OCI-LY7 (cell line): ENCODE measurements at regions not wholly inside any gene's neighbourhood (a gene's known extent, or its start where the extent isn't known, plus 50 kb on each side); places are given as distances from the start of the nearest gene placed in this dataset.

Experiments used
- BruUV-seq: library from RNA; stranded (reverse); fragments of 400-500 nt; replicated peaks from 2 replicates; lab custom pipeline; 2021; lab: Mats Ljungman, UMichigan
- CTCF ChIA-PET: fragments of 300-600 bp; sonication (Branson Sonifier 250); formaldehyde crosslinking; loops from one replicate; lab custom pipeline; 2022; ENCODE audit warnings: antibody characterized with exemption; ENCODE audit not compliant: unreplicated experiment; lab: Charles Lee
- POLR2A ChIA-PET: fragments of 300-600 bp; sonication (Branson Sonifier 250); formaldehyde crosslinking; loops from one replicate; lab custom pipeline; 2022; ENCODE audit warnings: antibody characterized with exemption; lab: Charles Lee
- DNase-seq: peaks from one replicate; pipeline ENCODE4 v3.0.0-alpha.2; 2015; ENCODE audit warnings: low spot score
- H2AFZ ChIP-seq: fragments of 200-600 bp; sonication (generic), shearing (Covaris generic); 2 replicates; pipeline ENCODE4 v1.6.1; 2014; ENCODE audit warnings: mild to moderate bottlenecking, antibody characterized with exemption, low read length, moderate library complexity
- H3K27ac ChIP-seq: fragments of 200-600 bp; sonication (generic); 2 replicates; pipeline ENCODE4 v1.5.1; 2014; ENCODE audit warnings: mixed run types, low read depth, mild to moderate bottlenecking, moderate library complexity, low read length, inconsistent platforms; ENCODE audit not compliant: poor library complexity, severe bottlenecking
- H3K36me3 ChIP-seq: fragments of 200-600 bp; sonication (generic); 2 replicates; pipeline ENCODE4 v1.6.1; 2014; ENCODE audit warnings: mild to moderate bottlenecking, antibody characterized with exemption, low read length, moderate library complexity, mixed read lengths; ENCODE audit not compliant: insufficient read depth
- H3K4me1 ChIP-seq: fragments of 200-600 bp; sonication (generic); 2 replicates; pipeline ENCODE4 v1.5.1; 2014; ENCODE audit warnings: mild to moderate bottlenecking, low read length; ENCODE audit not compliant: insufficient read depth, poor library complexity, severe bottlenecking
- H3K4me2 ChIP-seq: fragments of 200-600 bp; sonication (generic); 2 replicates; pipeline ENCODE4 v1.6.1; 2014; ENCODE audit warnings: mild to moderate bottlenecking, low read length
- H3K4me3 ChIP-seq: fragments of 200-600 bp; sonication (generic); 2 replicates; pipeline ENCODE4 v1.5.1; 2014; ENCODE audit warnings: mild to moderate bottlenecking, low read depth, low read length; ENCODE audit not compliant: poor library complexity, severe bottlenecking
- H3K79me2 ChIP-seq: fragments of 200-600 bp; sonication (generic); 2 replicates; pipeline ENCODE4 v1.6.1; 2016; ENCODE audit warnings: low read depth, mild to moderate bottlenecking, low read length, moderate library complexity, mixed read lengths; ENCODE audit not compliant: insufficient read depth
- H3K9me2 ChIP-seq: fragments of 200-600 bp; sonication (generic); 2 replicates; pipeline ENCODE4 v1.6.1; 2016; ENCODE audit warnings: mild to moderate bottlenecking, low read length, mixed read lengths; ENCODE audit not compliant: insufficient read depth
- H3K9me3 ChIP-seq: fragments of 200-600 bp; sonication (generic); 2 replicates; pipeline ENCODE4 v1.6.1; 2014; ENCODE audit warnings: mild to moderate bottlenecking, mixed run types, low read length, mixed read lengths
- H4K20me1 ChIP-seq: fragments of 200-600 bp; sonication (generic); 2 replicates; pipeline ENCODE4 v1.6.1; 2014; ENCODE audit warnings: mild to moderate bottlenecking, antibody characterized with exemption, low read length, moderate library complexity, mixed read lengths; ENCODE audit not compliant: insufficient read depth
- CTCF ChIP-seq: fragments of 200-600 bp; sonication (generic); conservative IDR thresholded peaks from 2 replicates; pipeline ENCODE4 v1.5.1; 2014; ENCODE audit warnings: mild to moderate bottlenecking, antibody characterized with exemption, low read length, moderate library complexity, mixed read lengths
- EZH2phosphoT487 ChIP-seq: fragments of 200-600 bp; sonication (generic); IDR thresholded peaks from 2 replicates; pipeline ENCODE4 v1.6.1; 2018; ENCODE audit warnings: low read depth, borderline replicate concordance, mild to moderate bottlenecking, mixed run types, antibody characterized with exemption, low read length, moderate library complexity, mixed read lengths
- intact Hi-C: fragments of 100-400 bp; cut with micrococcal nuclease; formaldehyde crosslinking; loops from one replicate; pipeline ENCODE4 v1.10.0; 2022; ENCODE audit not compliant: unreplicated experiment

GRCh38 chrX:38927592-38927991, 126.3 kb downstream of the MID1IP1 start:
- H3K27ac ChIP-seq, result no peak overlapping the region
- H3K4me2 ChIP-seq, result no peak overlapping the region
- TF ChIP-seq CTCF, result no peak
- no peak for TF ChIP-seq EZH2phosphoT487
- DNase-seq, result no peak
- BruUV-seq, result no TSS peak
- POLR2A ChIA-PET, result no interaction called here
- peaks cover 4% of the 10 kb centered on the region for H3K4me1 ChIP-seq
- no peaks in the 10 kb centered on the region for H4K20me1 ChIP-seq
- intact Hi-C loops, result no loop called here
- H2AFZ ChIP-seq, result no peak overlapping the region
- H3K4me3 ChIP-seq, result no peak overlapping the region
- no peaks in the 10 kb centered on the region for H3K79me2 ChIP-seq
- CTCF ChIA-PET, result no interaction called here
- H3K9me3 ChIP-seq, result no peaks in the 10 kb centered on the region
- H3K36me3 ChIP-seq, result no peaks in the 10 kb centered on the region
- H3K9me2 ChIP-seq, result no peaks in the 10 kb centered on the region

GRCh38 chrX:38929966-38930421, 128.7 kb downstream of the MID1IP1 start:
- no peaks in the 10 kb centered on the region for H3K36me3 ChIP-seq
- TF ChIP-seq CTCF (no peak), EZH2phosphoT487 (no peak)
- H3K9me3 ChIP-seq, result no peaks in the 10 kb centered on the region
- no peaks in the 10 kb centered on the region for H4K20me1 ChIP-seq
- POLR2A ChIA-PET, result no interaction called here
- no peaks in the 10 kb centered on the region for H3K79me2 ChIP-seq
- BruUV-seq, result no TSS peak
- H3K27ac ChIP-seq, result no peak overlapping the region
- no peak overlapping the region for H3K4me2 ChIP-seq
- H3K4me3 ChIP-seq, result no peak overlapping the region
- H3K9me2 ChIP-seq, result no peaks in the 10 kb centered on the region
- H3K4me1 ChIP-seq, result peaks cover 4% of the 10 kb centered on the region
- no peak for DNase-seq
- H2AFZ ChIP-seq, result peak overlapping the region; percentile 25; the same call in 1 of the 2 replicates
- CTCF ChIA-PET, result no interaction called here
- intact Hi-C loops, result no loop called here

GRCh38 chrX:38930474-38930873, 129.2 kb downstream of the MID1IP1 start:
- H3K79me2 ChIP-seq, result no peaks in the 10 kb centered on the region
- no peak overlapping the region for H3K4me2 ChIP-seq
- H3K9me2 ChIP-seq, result no peaks in the 10 kb centered on the region
- ChIA-PET POLR2A (no interaction called here), CTCF (no interaction called here)
- H3K36me3 ChIP-seq, result no peaks in the 10 kb centered on the region
- H3K27ac ChIP-seq, result no peak overlapping the region
- no peak overlapping the region for H3K4me3 ChIP-seq
- intact Hi-C loops, result no loop called here
- no peaks in the 10 kb centered on the region for H4K20me1 ChIP-seq
- peaks cover 4% of the 10 kb centered on the region for H3K4me1 ChIP-seq
- H2AFZ ChIP-seq, result no peak overlapping the region
- no TSS peak for BruUV-seq
- no peak for TF ChIP-seq EZH2phosphoT487
- TF ChIP-seq CTCF, result no peak
- DNase-seq, result no peak
- H3K9me3 ChIP-seq, result no peaks in the 10 kb centered on the region
